ENCODE measurements at regions not wholly inside any gene's neighbourhood (a gene's known extent, or its start where the extent isn't known, plus 50 kb on each side); places are given as distances from the start of the nearest gene placed in this dataset.

DNA sequence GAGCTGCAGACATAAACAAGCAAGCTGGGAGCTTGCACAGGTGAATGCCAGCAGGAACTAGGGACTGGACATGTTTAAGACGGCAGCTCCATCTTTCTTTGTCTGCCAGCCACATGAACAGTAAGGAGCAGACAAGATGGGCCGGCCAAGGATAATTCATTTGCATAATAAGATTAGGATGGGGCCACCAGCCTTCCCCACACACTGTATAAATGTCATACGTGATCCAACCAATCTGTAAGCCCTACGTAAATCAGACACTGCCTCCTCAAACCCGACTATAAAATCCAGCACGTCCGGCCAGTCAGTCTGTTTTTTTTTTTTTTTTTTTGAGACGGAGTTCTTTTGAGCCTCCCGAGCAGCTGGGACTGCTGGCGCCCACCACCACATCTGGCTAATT, 75.6 kb upstream of the BOD1L1 start:
- Histone ChIP-seq H3K9me2 (no peaks in the 10 kb centered on the region), H3K9me3 (no peaks in the 10 kb centered on the region), H3K27me3 (ENCODE audit: insufficient read depth) (no peaks in the 10 kb centered on the region), H3K79me2 (ENCODE audit: insufficient read depth) (no peaks in the 10 kb centered on the region), H3K9ac (no peak overlapping the region), H3K36me3 (replicated peaks in 1 of 2; ENCODE audit: control insufficient read depth in 1 of 2, insufficient read depth in 2 of 2, low read length in 1 of 2) (no peaks in the 10 kb centered on the region), H3K4me2 (no peak overlapping the region), H3K27ac (ENCODE audit: low read depth in 2 of 2, low read length in 1 of 2) (no peak overlapping the region), H4K20me1 (ENCODE audit: insufficient read depth) (no peaks in the 10 kb centered on the region), H3F3A (replicated peaks; ENCODE audit: insufficient read depth) (no peaks in the 10 kb centered on the region), H2AFZ (ENCODE audit: low read depth) (no peak overlapping the region), H3K4me3 (ENCODE audit: low read depth in 2 of 2, low read length in 1 of 2) (no peak overlapping the region), H3K4me1 (ENCODE audit: control insufficient read depth in 1 of 2, insufficient read depth in 2 of 2, low read depth in 1 of 2, low read length in 1 of 2) (peaks cover 0 to 6% of the 10 kb centered on the region in 2 experiments; a peak in 1 of 4 replicates)
- no peak for DNase-seq
- CTCF ChIA-PET: no interaction called here
- POLR2A ChIA-PET: no interaction called here
- TF ChIP-seq RFX5 (IDR thresholded peaks at IDR 0.05; ENCODE audit: low read length) (no peak), JUND (IDR thresholded peaks at IDR 0.05) (no peak), RCOR1 (IDR thresholded peaks at IDR 0.05; ENCODE audit: low read length) (no peak), GABPA (IDR thresholded peaks at IDR 0.05; ENCODE audit: low read depth) (no peak), FOXM1 (IDR thresholded peaks at IDR 0.05; ENCODE audit: low read depth) (no peak), FOSL2 (IDR thresholded peaks at IDR 0.05; ENCODE audit: borderline replicate concordance, low read depth) (no peak), ELF1 (IDR thresholded peaks at IDR 0.05) (no peak), POLR2AphosphoS5 (IDR thresholded peaks at IDR 0.05; ENCODE audit: low read depth, low read length) (no peak), RXRA (IDR thresholded peaks at IDR 0.05; ENCODE audit: borderline replicate concordance, low read depth) (no peak), SIN3A (IDR thresholded peaks at IDR 0.05; ENCODE audit: borderline replicate concordance, low read depth, low read length) (no peak), EZH2phosphoT487 (IDR thresholded peaks at IDR 0.05; ENCODE audit: borderline replicate concordance, low read depth) (no peak), TEAD4 (IDR thresholded peaks at IDR 0.05; ENCODE audit: borderline replicate concordance, insufficient read depth) (no peak), SMC3 (IDR thresholded peaks at IDR 0.05; ENCODE audit: low read depth, low read length) (no peak), YY1 (IDR thresholded peaks at IDR 0.05; ENCODE audit: low read depth) (no peak), NRF1 (IDR thresholded peaks at IDR 0.05; ENCODE audit: low read depth, low read length) (no peak)
- TF ChIP-seq, protein P1, sequence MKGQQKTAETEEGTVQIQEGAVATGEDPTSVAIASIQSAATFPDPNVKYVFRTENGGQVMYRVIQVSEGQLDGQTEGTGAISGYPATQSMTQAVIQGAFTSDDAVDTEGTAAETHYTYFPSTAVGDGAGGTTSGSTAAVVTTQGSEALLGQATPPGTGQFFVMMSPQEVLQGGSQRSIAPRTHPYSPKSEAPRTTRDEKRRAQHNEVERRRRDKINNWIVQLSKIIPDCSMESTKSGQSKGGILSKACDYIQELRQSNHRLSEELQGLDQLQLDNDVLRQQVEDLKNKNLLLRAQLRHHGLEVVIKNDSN (IDR thresholded peaks at IDR 0.05; ENCODE audit: borderline replicate concordance, low read depth): no peak
- TF ChIP-seq, protein P2, sequence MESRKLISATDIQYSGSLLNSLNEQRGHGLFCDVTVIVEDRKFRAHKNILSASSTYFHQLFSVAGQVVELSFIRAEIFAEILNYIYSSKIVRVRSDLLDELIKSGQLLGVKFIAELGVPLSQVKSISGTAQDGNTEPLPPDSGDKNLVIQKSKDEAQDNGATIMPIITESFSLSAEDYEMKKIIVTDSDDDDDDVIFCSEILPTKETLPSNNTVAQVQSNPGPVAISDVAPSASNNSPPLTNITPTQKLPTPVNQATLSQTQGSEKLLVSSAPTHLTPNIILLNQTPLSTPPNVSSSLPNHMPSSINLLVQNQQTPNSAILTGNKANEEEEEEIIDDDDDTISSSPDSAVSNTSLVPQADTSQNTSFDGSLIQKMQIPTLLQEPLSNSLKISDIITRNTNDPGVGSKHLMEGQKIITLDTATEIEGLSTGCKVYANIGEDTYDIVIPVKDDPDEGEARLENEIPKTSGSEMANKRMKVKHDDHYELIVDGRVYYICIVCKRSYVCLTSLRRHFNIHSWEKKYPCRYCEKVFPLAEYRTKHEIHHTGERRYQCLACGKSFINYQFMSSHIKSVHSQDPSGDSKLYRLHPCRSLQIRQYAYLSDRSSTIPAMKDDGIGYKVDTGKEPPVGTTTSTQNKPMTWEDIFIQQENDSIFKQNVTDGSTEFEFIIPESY (IDR thresholded peaks at IDR 0.05; ENCODE audit: borderline replicate concordance, low read depth): no peak
- TF ChIP-seq, protein P3, sequence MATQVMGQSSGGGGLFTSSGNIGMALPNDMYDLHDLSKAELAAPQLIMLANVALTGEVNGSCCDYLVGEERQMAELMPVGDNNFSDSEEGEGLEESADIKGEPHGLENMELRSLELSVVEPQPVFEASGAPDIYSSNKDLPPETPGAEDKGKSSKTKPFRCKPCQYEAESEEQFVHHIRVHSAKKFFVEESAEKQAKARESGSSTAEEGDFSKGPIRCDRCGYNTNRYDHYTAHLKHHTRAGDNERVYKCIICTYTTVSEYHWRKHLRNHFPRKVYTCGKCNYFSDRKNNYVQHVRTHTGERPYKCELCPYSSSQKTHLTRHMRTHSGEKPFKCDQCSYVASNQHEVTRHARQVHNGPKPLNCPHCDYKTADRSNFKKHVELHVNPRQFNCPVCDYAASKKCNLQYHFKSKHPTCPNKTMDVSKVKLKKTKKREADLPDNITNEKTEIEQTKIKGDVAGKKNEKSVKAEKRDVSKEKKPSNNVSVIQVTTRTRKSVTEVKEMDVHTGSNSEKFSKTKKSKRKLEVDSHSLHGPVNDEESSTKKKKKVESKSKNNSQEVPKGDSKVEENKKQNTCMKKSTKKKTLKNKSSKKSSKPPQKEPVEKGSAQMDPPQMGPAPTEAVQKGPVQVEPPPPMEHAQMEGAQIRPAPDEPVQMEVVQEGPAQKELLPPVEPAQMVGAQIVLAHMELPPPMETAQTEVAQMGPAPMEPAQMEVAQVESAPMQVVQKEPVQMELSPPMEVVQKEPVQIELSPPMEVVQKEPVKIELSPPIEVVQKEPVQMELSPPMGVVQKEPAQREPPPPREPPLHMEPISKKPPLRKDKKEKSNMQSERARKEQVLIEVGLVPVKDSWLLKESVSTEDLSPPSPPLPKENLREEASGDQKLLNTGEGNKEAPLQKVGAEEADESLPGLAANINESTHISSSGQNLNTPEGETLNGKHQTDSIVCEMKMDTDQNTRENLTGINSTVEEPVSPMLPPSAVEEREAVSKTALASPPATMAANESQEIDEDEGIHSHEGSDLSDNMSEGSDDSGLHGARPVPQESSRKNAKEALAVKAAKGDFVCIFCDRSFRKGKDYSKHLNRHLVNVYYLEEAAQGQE (IDR thresholded peaks at IDR 0.05; ENCODE audit: low read depth, low read length): no peak
- TF ChIP-seq, protein P4, sequence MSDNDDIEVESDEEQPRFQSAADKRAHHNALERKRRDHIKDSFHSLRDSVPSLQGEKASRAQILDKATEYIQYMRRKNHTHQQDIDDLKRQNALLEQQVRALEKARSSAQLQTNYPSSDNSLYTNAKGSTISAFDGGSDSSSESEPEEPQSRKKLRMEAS (IDR thresholded peaks at IDR 0.05; ENCODE audit: low read depth): no peak
- TF ChIP-seq, protein P5, sequence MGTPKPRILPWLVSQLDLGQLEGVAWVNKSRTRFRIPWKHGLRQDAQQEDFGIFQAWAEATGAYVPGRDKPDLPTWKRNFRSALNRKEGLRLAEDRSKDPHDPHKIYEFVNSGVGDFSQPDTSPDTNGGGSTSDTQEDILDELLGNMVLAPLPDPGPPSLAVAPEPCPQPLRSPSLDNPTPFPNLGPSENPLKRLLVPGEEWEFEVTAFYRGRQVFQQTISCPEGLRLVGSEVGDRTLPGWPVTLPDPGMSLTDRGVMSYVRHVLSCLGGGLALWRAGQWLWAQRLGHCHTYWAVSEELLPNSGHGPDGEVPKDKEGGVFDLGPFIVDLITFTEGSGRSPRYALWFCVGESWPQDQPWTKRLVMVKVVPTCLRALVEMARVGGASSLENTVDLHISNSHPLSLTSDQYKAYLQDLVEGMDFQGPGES (IDR thresholded peaks at IDR 0.05; ENCODE audit: low read depth, low read length): no peak
- 74% methylated on average over 10 of the region's 10 CpGs for WGBS (ENCODE audit: low lambda C conversion rate)

Data from SK-N-SH (cell line).